Kidney epithelial cell (primary cell): ENCODE measurements at regions not wholly inside any gene's neighbourhood (a gene's known extent, or its start where the extent isn't known, plus 50 kb on each side); places are given as distances from the start of the nearest gene placed in this dataset.
"Not testable (repeated sequence)": the region's sequence is repeated elsewhere in the genome, so short reads cannot be mapped to it uniquely, and the experiment has no call there.

Source experiments
- DNase-seq: peaks from one replicate; pipeline ENCODE4 v3.0.0-alpha.2; 2010; ENCODE audit warnings: low read depth
- H3K27me3 ChIP-seq: 2 replicates; pipeline ENCODE4 v1.6.0; 2011; ENCODE audit warnings: low read length; ENCODE audit not compliant: control insufficient read depth, insufficient read depth
- H3K36me3 ChIP-seq: 2 replicates; pipeline ENCODE4 v1.5.1; 2011; ENCODE audit warnings: low read length; ENCODE audit not compliant: control insufficient read depth, insufficient read depth
- H3K4me3 ChIP-seq: 2 replicates; pipeline ENCODE4 v1.5.1; 2011; ENCODE audit warnings: low read depth, mild to moderate bottlenecking, control low read depth, low read length
- TF ChIP-seq, protein P1 (sequence below): IDR thresholded peaks from 2 replicates; pipeline ENCODE4 v1.5.1; 2011; ENCODE audit warnings: mild to moderate bottlenecking, moderate library complexity, low read length, control low read depth, inconsistent platforms; ENCODE audit not compliant: insufficient read depth, poor library complexity, severe bottlenecking

DNA sequence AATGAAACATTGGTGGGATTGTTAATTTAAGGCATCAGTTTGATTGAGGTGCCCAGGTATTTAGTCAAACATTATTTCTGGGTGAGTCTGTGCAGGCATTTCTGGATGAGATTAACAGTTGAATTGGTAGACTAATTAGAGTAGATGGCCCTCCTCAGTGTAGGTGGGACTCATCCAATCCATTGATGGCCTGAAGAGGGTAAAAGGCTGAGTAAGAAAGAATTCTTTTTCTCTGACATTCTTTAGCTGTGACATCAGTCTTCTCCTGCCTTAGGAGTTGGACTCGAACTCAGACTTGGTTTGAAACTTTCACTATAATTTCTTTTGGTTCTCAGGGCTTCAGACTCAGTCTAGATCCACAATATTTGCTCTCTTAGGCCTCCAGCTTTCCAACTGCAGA, 59.6 kb upstream of the ADAMTS5 start:
- no peak overlapping the region for H3K4me3 ChIP-seq
- TF ChIP-seq, protein P1, sequence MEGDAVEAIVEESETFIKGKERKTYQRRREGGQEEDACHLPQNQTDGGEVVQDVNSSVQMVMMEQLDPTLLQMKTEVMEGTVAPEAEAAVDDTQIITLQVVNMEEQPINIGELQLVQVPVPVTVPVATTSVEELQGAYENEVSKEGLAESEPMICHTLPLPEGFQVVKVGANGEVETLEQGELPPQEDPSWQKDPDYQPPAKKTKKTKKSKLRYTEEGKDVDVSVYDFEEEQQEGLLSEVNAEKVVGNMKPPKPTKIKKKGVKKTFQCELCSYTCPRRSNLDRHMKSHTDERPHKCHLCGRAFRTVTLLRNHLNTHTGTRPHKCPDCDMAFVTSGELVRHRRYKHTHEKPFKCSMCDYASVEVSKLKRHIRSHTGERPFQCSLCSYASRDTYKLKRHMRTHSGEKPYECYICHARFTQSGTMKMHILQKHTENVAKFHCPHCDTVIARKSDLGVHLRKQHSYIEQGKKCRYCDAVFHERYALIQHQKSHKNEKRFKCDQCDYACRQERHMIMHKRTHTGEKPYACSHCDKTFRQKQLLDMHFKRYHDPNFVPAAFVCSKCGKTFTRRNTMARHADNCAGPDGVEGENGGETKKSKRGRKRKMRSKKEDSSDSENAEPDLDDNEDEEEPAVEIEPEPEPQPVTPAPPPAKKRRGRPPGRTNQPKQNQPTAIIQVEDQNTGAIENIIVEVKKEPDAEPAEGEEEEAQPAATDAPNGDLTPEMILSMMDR: no peak
- H3K27me3 ChIP-seq: no peaks in the 10 kb centered on the region
- no peak for DNase-seq
- H3K36me3 ChIP-seq: no peaks in the 10 kb centered on the region

- H3K27me3 ChIP-seq, H3K4me3 ChIP-seq, H3K36me3 ChIP-seq, DNase-seq: not testable (repeated sequence)
These were observed 58.8 kb upstream of the ADAMTS5 start for GRCh38 chr21:27025708-27026107.

GRCh38 chr21:27024971-27025370, 58.1 kb upstream of the ADAMTS5 start:
- TF ChIP-seq, protein P1: no peak
- H3K27me3 ChIP-seq: no peaks in the 10 kb centered on the region
- DNase-seq: no peak
- no peak overlapping the region for H3K4me3 ChIP-seq
- no peaks in the 10 kb centered on the region for H3K36me3 ChIP-seq

GRCh38 chr21:27024301-27024700, 57.4 kb upstream of the ADAMTS5 start:
- H3K27me3 ChIP-seq: no peaks in the 10 kb centered on the region
- no peak for DNase-seq
- no peaks in the 10 kb centered on the region for H3K36me3 ChIP-seq
- TF ChIP-seq, protein P1: no peak
- no peak overlapping the region for H3K4me3 ChIP-seq

GRCh38 chr21:27023186-27023585, 56.3 kb upstream of the ADAMTS5 start:
- Histone ChIP-seq H3K27me3 (no peaks in the 10 kb centered on the region), H3K4me3 (no peak overlapping the region), H3K36me3 (no peaks in the 10 kb centered on the region)
- TF ChIP-seq, protein P1: no peak
- no peak for DNase-seq

DNA sequence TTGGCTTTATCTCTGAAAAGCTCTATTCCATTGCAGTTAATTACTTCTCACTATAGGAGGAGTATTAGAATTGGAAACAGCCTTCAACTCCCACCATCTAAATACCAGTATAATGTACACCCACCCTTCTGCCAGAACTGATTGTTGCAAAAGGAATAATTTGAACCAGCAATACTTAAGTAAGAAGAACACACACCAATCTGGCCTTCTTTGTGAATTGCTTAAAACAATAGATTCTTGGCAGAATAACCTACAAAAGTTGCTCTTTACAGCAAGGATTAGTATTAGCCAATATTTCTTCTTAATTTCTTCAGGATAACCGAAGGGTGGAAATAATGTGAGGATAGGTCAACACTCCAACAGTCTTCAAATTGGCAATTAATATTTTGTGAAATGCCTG, 54.9 kb upstream of the ADAMTS5 start:
- H3K36me3 ChIP-seq: no peaks in the 10 kb centered on the region
- DNase-seq: no peak
- TF ChIP-seq, protein P1: no peak
- no peaks in the 10 kb centered on the region for H3K27me3 ChIP-seq
- H3K4me3 ChIP-seq: no peak overlapping the region
